Neural cell (in vitro differentiated cells): ENCODE measurements at regions not wholly inside any gene's neighbourhood (a gene's known extent, or its start where the extent isn't known, plus 50 kb on each side); places are given as distances from the start of the nearest gene placed in this dataset.

Experiments
- CTCF ChIP-seq: fragments of 450-650 bp; IDR thresholded peaks from 2 replicates; pipeline ENCODE4 v1.5.1; 2014; ENCODE audit warnings: antibody characterized with exemption, mild to moderate bottlenecking, moderate library complexity; ENCODE audit not compliant: poor library complexity, severe bottlenecking
- EP300 ChIP-seq: fragments of 450-650 bp; conservative IDR thresholded peaks from 2 replicates; pipeline ENCODE4 v1.6.1; 2014; ENCODE audit warnings: antibody characterized with exemption, mild to moderate bottlenecking, moderate library complexity; ENCODE audit not compliant: poor library complexity, severe bottlenecking

GRCh38 chr1:82752046-82752445 lies 951.3 kb downstream of the ADGRL2 start:
- TF ChIP-seq EP300 (no peak), CTCF (no peak)
